GM12864 (cell line): ENCODE measurements at regions not wholly inside any gene's neighbourhood (a gene's known extent, or its start where the extent isn't known, plus 50 kb on each side); places are given as distances from the start of the nearest gene placed in this dataset.

Experiments used
- DNase-seq: peaks from one replicate; pipeline ENCODE4 v3.0.0-alpha.2; 2011; ENCODE audit warnings: low read depth
- H3K4me3 ChIP-seq: 2 replicates; pipeline ENCODE4 v1.5.1; 2011; ENCODE audit warnings: mild to moderate bottlenecking, low read depth, low read length, control low read depth
- CTCF ChIP-seq: IDR thresholded peaks from 2 replicates; pipeline ENCODE4 v1.5.1; 2011; ENCODE audit warnings: low read depth, mild to moderate bottlenecking, moderate library complexity, low read length, control low read depth, inconsistent platforms; ENCODE audit errors: missing control alignments

- no peak for TF ChIP-seq CTCF
- H3K4me3 ChIP-seq: no peak overlapping the region
- DNase-seq: no peak
These were observed 86.6 kb upstream of the TCERG1L start for GRCh38 chr10:131398166-131398565.

GRCh38 chr10:131399981-131400380 is 88.5 kb upstream of the TCERG1L start:
- no peak for DNase-seq
- H3K4me3 ChIP-seq: no peak overlapping the region
- TF ChIP-seq CTCF: no peak

GRCh38 chr10:131400513-131400912 is 89.0 kb upstream of the TCERG1L start:
- no peak for DNase-seq
- TF ChIP-seq CTCF: no peak

GRCh38 chr10:131402771-131403650 is 91.5 kb upstream of the TCERG1L start:
- no peak for DNase-seq
- no peak for TF ChIP-seq CTCF
- H3K4me3 ChIP-seq: no peak overlapping the region

More at GRCh38 chr10:131400513-131400912, 89.0 kb upstream of the TCERG1L start:
- no peak overlapping the region for H3K4me3 ChIP-seq

- no peak overlapping the region for H3K4me3 ChIP-seq
- no peak for DNase-seq
- TF ChIP-seq CTCF: no peak
These were observed 92.4 kb upstream of the TCERG1L start for GRCh38 chr10:131403936-131404335.

- no peak overlapping the region for H3K4me3 ChIP-seq
- TF ChIP-seq CTCF: no peak
- no peak for DNase-seq
These were observed 93.4 kb upstream of the TCERG1L start for GRCh38 chr10:131404886-131405285.

GRCh38 chr10:131406676-131407392 is 95.3 kb upstream of the TCERG1L start:
- H3K4me3 ChIP-seq: no peak overlapping the region
- DNase-seq: no peak
- no peak for TF ChIP-seq CTCF
